GM23338 (cell line): ENCODE measurements at regions not wholly inside any gene's neighbourhood (a gene's known extent, or its start where the extent isn't known, plus 50 kb on each side); places are given as distances from the start of the nearest gene placed in this dataset.
"Not testable (repeated sequence)": the region's sequence is repeated elsewhere in the genome, so short reads cannot be mapped to it uniquely, and the experiment has no call there.

Source experiments
- ATAC-seq: fragments of 200-7000 bp; cut with Tn5 transposase; 3 replicates; pipeline ENCODE4 v1.9.1; 2020
- DNase-seq: peaks from one replicate; pipeline ENCODE4 v3.0.0-alpha.2; 2015; ENCODE audit warnings: low spot score
- H2AFZ ChIP-seq: fragments of 200-600 bp; sonication (generic); 2 replicates; pipeline ENCODE4 v1.8.0; 2016; ENCODE audit warnings: antibody characterized with exemption, mild to moderate bottlenecking, moderate library complexity
- H3F3A ChIP-seq: fragments of 200-600 bp; sonication (generic); replicated peaks from 2 replicates; pipeline ENCODE4 v1.8.0; 2017; ENCODE audit warnings: antibody characterized with exemption, mixed run types, low read depth
- H3K27ac ChIP-seq: fragments of 200-600 bp; sonication (generic); 2 replicates; pipeline ENCODE4 v1.6.1; 2016; ENCODE audit warnings: low read depth
- H3K27me3 ChIP-seq: fragments of 200-600 bp; sonication (generic); 2 replicates; pipeline ENCODE4 v1.8.0; 2016; ENCODE audit warnings: mild to moderate bottlenecking, mixed run types, moderate library complexity; ENCODE audit not compliant: insufficient read depth
- H3K36me3 ChIP-seq: fragments of 200-600 bp; sonication (generic); 2 replicates; pipeline ENCODE4 v1.8.0; 2016; ENCODE audit warnings: mild to moderate bottlenecking; ENCODE audit not compliant: insufficient read depth
- H3K4me1 ChIP-seq: fragments of 200-600 bp; sonication (generic); 2 replicates; pipeline ENCODE4 v1.8.0; 2016; ENCODE audit warnings: mild to moderate bottlenecking, moderate library complexity; ENCODE audit not compliant: insufficient read depth
- H3K4me2 ChIP-seq: fragments of 200-600 bp; sonication (generic); 2 replicates; pipeline ENCODE4 v1.7.1; 2017; ENCODE audit warnings: mixed run types
- H3K4me3 ChIP-seq: fragments of 200-600 bp; sonication (generic); 2 replicates; pipeline ENCODE4 v1.6.1; 2016; ENCODE audit warnings: mixed run types
- H3K79me2 ChIP-seq: fragments of 200-600 bp; sonication (generic); replicated peaks from 2 replicates; pipeline ENCODE4 v1.8.0; 2017; ENCODE audit warnings: mild to moderate bottlenecking; ENCODE audit not compliant: insufficient read depth
- H3K9me2 ChIP-seq: fragments of 200-600 bp; sonication (generic); 2 replicates; pipeline ENCODE4 v1.8.0; 2017; ENCODE audit not compliant: insufficient read depth
- H4K20me1 ChIP-seq: fragments of 200-600 bp; sonication (generic); replicated peaks from 2 replicates; pipeline ENCODE4 v1.8.0; 2017; ENCODE audit warnings: mild to moderate bottlenecking; ENCODE audit not compliant: insufficient read depth
- H3K27ac Mint-ChIP-seq: 2 replicates; pipeline ENCODE4 v1.8.0; 2020; ENCODE audit warnings: inconsistent platforms, mild to moderate bottlenecking, moderate library complexity, mixed read lengths
- H3K27me3 Mint-ChIP-seq: 3 replicates; pipeline ENCODE4 v1.8.0; 2022; ENCODE audit warnings: low read depth, mild to moderate bottlenecking, moderate library complexity, mixed read lengths, inconsistent platforms; ENCODE audit not compliant: insufficient read depth, poor library complexity
- H3K36me3 Mint-ChIP-seq: 3 replicates; pipeline ENCODE4 v1.8.0; 2021; ENCODE audit warnings: low read depth, mild to moderate bottlenecking, inconsistent platforms, moderate library complexity, mixed read lengths
- H3K4me1 Mint-ChIP-seq: 3 replicates; pipeline ENCODE4 v1.8.0; 2020; ENCODE audit warnings: mild to moderate bottlenecking, inconsistent platforms, mixed read lengths
- H3K4me3 Mint-ChIP-seq: 3 replicates; pipeline ENCODE4 v1.8.0; 2021; ENCODE audit warnings: moderate library complexity, mild to moderate bottlenecking, inconsistent platforms, mixed read lengths
- H3K9me3 Mint-ChIP-seq: 3 replicates; pipeline ENCODE4 v1.8.0; 2020; ENCODE audit warnings: moderate library complexity, mild to moderate bottlenecking, inconsistent platforms, mixed read lengths
- CTCF ChIP-seq, 2 experiments: fragments of 200-600 bp in 1 of 2; sonication (generic) in 1 of 2; conservative IDR thresholded peaks; 2 replicates each; pipeline versions ENCODE4 v1.5.1 to v1.6.1; 2016 to 2017; ENCODE audit warnings: antibody characterized with exemption in 2 of 2, low read depth in 2 of 2, mild to moderate bottlenecking in 2 of 2, moderate library complexity in 1 of 2
- ETS1 ChIP-seq: IDR thresholded peaks from 2 replicates; pipeline ENCODE4 v1.6.1; 2016; ENCODE audit warnings: antibody characterized with exemption
- JUNB ChIP-seq: IDR thresholded peaks from one replicate; pipeline ENCODE4 v1.6.1; 2016; ENCODE audit warnings: antibody characterized with exemption; ENCODE audit not compliant: unreplicated experiment
- NANOG ChIP-seq: IDR thresholded peaks from 2 replicates; pipeline ENCODE4 v1.6.1; 2016; ENCODE audit warnings: antibody characterized with exemption, borderline replicate concordance
- POLR2AphosphoS5 ChIP-seq: IDR thresholded peaks from 2 replicates; pipeline ENCODE4 v1.6.1; 2016; ENCODE audit warnings: antibody characterized with exemption, low read depth
- STAT1 ChIP-seq: IDR thresholded peaks from one replicate; pipeline ENCODE4 v1.6.1; 2016; ENCODE audit warnings: antibody characterized with exemption; ENCODE audit not compliant: unreplicated experiment
- ZNF331 ChIP-seq: fragments of 250-450 bp; sonication (Bioruptor Pico); IDR thresholded peaks from 2 replicates; pipeline ENCODE4 v1.5.0; 2020; ENCODE audit warnings: low read depth, mild to moderate bottlenecking, moderate library complexity
- ZNF462 ChIP-seq: fragments of 250-450 bp; sonication (Bioruptor Pico); IDR thresholded peaks from 2 replicates; pipeline ENCODE4 v1.5.0; 2020; ENCODE audit warnings: mild to moderate bottlenecking, moderate library complexity

GRCh38 chr2:215630796-215631195 is 194.9 kb upstream of the FN1 start:
- H4K20me1 ChIP-seq, H2AFZ ChIP-seq, H3K9me2 ChIP-seq, H3K27ac Mint-ChIP-seq, H3K4me2 ChIP-seq, H3K79me2 ChIP-seq, H3K4me3 ChIP-seq, H3F3A ChIP-seq, H3K36me3 ChIP-seq, H3K27me3 ChIP-seq, H3K4me3 Mint-ChIP-seq, ATAC-seq, H3K27ac ChIP-seq, DNase-seq, H3K27me3 Mint-ChIP-seq: not testable (repeated sequence)
- peaks cover 25% of the 10 kb centered on the region for H3K4me1 ChIP-seq
- H3K9me3 Mint-ChIP-seq, result peaks cover 23% of the 10 kb centered on the region
- H3K36me3 Mint-ChIP-seq, result peaks cover 12% of the 10 kb centered on the region
- peaks cover 22% of the 10 kb centered on the region for H3K4me1 Mint-ChIP-seq

DNA sequence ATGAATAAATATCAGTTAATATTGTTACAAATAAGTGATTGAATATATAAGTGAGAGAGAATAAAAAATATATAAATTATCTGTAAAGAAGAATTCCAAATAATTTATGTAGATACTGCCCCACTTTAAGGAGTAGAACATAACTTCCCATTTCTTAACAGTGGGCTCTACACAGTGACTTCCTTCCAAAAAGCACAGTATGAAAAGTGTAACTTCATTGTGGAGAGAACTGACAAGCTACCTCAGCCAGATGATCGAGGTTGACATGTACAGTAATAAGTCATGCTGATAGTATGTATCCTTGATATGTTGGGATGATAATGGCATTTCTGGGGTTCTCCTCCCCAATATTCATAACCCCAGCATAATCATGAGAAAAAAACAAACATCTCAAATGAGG is 191.9 kb upstream of the FN1 start:
- Histone ChIP-seq H4K20me1 (no peaks in the 10 kb centered on the region), H3F3A (no peaks in the 10 kb centered on the region), H3K4me3 (no peak overlapping the region), H3K36me3 (no peaks in the 10 kb centered on the region), H3K79me2 (no peaks in the 10 kb centered on the region), H3K4me2 (0 out of 2 replicates have a peak overlapping the region, but pooled peaks have one; percentile 31), H3K4me1 (peaks cover 43% of the 10 kb centered on the region), H3K9me2 (no peaks in the 10 kb centered on the region), H3K27ac (no peak overlapping the region), H2AFZ (no peak overlapping the region), H3K27me3 (no peaks in the 10 kb centered on the region)
- H3K27me3 Mint-ChIP-seq, result peaks cover 2% of the 10 kb centered on the region
- no peak for TF ChIP-seq NANOG
- TF ChIP-seq ZNF331 (CRISPR knock-in tag), result no peak
- TF ChIP-seq STAT1, result no peak
- TF ChIP-seq POLR2AphosphoS5, result no peak
- TF ChIP-seq ETS1, result no peak
- TF ChIP-seq CTCF (conservative IDR thresholded peaks at IDR 0.05; ENCODE audit: low read depth in 2 of 2), result no peak
- TF ChIP-seq JUNB, result no peak
- H3K27ac Mint-ChIP-seq, result no peak overlapping the region
- peaks cover 39% of the 10 kb centered on the region for H3K4me1 Mint-ChIP-seq
- DNase-seq (no peak), ATAC-seq (no peak)
- peaks cover 21% of the 10 kb centered on the region for H3K9me3 Mint-ChIP-seq
- H3K36me3 Mint-ChIP-seq, result peaks cover 12% of the 10 kb centered on the region; the same call in 2 of the 3 replicates
- H3K4me3 Mint-ChIP-seq, result no peak overlapping the region

- Mint-ChIP-seq H3K27me3 (peaks cover 2% of the 10 kb centered on the region), H3K9me3 (peaks cover 16% of the 10 kb centered on the region), H3K4me1 (peaks cover 39% of the 10 kb centered on the region), H3K27ac (peak overlapping the region; percentile 74), H3K36me3 (peaks cover 12% of the 10 kb centered on the region; the same call in 2 of the 3 replicates), H3K4me3 (no peak overlapping the region)
- Histone ChIP-seq H3K79me2 (no peaks in the 10 kb centered on the region), H3K27ac (peak overlapping the region; percentile 68; the same call in 1 of the 2 replicates), H3F3A (no peaks in the 10 kb centered on the region), H3K4me1 (peaks cover 43% of the 10 kb centered on the region), H3K27me3 (no peaks in the 10 kb centered on the region), H3K9me2 (no peaks in the 10 kb centered on the region), H2AFZ (no peak overlapping the region), H3K4me3 (no peak overlapping the region; the same call in 1 of the 2 replicates), H4K20me1 (no peaks in the 10 kb centered on the region), H3K36me3 (no peaks in the 10 kb centered on the region), H3K4me2 (peak overlapping the region; percentile 63)
- DNase-seq, result peak; percentile 44
- no peak for ATAC-seq
- TF ChIP-seq ZNF462, result no peak
Observed at GRCh38 chr2:215626812-215627281, 191.0 kb upstream of the FN1 start.
